NOMO-1 treated with dmso at 0.1 percent for 144 hours (cell line): ENCODE measurements at regions not wholly inside any gene's neighbourhood (a gene's known extent, or its start where the extent isn't known, plus 50 kb on each side); places are given as distances from the start of the nearest gene placed in this dataset.
"Not testable (repeated sequence)": the region's sequence is repeated elsewhere in the genome, so short reads cannot be mapped to it uniquely, and the experiment has no call there.

Source experiments
- DNase-seq: peaks from one replicate; lab custom pipeline; 2025; ENCODE audit not compliant: unreplicated experiment; lab: John Stamatoyannopoulos, UW

DNA sequence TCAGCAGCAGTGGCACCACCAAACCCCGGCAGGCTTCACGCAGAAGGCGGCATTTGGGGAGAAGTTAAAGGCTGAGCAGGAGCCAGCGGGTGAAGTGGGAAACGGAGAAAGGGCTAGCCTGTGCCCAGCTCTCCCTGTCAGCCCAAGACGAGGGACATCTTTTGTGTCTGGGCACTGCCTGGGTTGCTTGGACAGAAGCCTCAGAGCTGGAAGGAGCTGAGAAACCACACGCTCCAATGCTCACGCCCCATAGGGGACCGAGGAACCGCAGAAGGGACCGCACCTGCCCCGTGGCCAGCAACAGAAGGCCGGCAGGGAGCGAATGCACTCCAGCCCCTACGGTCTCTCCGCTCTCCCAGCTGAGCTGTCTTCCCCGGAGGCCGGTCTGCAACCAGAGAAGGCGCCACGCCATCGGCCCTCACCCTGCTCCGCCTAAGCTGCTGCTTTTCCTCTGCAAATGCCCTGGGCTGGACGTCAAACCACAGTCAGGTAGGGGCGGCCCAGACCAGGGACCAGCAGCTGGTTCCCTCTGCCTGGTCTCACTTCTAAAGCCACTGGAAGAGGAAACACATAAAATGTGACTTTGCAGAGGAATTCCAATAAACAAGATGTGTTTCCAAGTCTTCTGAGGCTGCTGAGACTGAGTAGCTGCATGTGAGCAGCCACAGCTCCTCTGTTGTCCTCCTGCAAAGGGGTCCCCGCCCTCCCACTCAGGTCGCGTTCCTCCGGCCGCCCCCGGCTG is 182.4 kb upstream of the ZNF469 start:
- DNase-seq = not testable (repeated sequence)

DNA sequence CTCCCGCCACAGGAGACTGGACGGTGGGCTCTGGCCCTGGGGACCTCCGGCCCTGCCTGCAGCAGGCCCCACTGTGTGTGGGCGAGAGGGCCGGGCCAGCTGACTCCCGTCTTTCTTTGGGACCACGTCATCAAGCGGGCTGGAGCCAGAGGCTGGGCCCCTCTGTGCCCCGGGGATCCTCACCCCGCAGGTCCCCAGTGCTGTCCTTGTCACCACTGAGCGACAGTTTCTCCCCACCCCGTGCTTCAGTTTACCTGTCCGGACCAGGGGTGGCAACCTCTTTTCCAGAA is 181.9 kb upstream of the ZNF469 start:
- DNase-seq = no peak

DNA sequence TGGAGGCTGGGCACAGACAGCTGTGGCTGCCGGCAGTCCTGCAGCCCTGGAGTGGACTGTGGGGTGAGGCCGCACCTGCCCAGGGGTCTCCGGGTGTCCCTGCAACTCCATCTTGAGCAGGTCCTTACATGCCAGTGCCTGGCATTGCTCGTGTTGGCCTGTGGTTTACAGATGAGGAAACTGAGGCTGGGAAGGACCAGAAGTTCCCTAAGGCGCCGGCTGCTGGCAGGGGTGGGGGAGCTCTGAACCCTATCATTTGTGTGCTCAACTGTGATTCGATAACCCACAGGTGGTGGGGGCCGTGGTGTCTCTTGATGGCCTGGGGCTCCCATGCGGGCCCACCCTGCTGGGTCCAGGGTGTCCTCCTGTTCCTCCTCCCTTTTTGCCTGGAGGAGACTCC is 181.1 kb upstream of the ZNF469 start:
- DNase-seq = not testable (repeated sequence)

DNA sequence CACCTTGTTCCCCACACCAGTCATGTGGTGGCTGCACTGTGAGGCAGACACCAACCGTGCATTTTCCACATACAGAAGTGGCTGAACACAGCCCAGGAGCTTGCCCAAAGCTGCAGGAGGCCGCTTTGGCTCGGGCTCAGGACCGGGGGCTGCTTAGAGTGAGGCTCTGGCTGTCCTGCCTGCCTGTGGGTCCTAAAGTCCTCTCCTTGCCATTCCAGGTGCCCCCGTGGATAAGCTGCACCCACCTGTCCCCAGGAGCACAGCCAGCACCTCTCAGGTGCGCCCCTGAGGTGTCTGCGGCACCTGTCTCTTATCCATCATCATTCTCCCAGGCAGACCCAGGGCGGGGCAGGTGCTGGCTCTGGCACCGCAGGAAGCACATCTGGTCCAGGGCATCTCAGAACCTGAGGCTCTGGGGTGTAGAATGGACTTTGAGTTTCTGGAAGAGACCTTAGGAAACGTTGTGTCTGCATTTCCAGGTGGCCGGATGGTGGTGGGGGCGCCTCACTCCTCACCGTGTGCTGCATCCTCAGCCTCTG is 180.5 kb upstream of the ZNF469 start:
- no peak for DNase-seq

DNA sequence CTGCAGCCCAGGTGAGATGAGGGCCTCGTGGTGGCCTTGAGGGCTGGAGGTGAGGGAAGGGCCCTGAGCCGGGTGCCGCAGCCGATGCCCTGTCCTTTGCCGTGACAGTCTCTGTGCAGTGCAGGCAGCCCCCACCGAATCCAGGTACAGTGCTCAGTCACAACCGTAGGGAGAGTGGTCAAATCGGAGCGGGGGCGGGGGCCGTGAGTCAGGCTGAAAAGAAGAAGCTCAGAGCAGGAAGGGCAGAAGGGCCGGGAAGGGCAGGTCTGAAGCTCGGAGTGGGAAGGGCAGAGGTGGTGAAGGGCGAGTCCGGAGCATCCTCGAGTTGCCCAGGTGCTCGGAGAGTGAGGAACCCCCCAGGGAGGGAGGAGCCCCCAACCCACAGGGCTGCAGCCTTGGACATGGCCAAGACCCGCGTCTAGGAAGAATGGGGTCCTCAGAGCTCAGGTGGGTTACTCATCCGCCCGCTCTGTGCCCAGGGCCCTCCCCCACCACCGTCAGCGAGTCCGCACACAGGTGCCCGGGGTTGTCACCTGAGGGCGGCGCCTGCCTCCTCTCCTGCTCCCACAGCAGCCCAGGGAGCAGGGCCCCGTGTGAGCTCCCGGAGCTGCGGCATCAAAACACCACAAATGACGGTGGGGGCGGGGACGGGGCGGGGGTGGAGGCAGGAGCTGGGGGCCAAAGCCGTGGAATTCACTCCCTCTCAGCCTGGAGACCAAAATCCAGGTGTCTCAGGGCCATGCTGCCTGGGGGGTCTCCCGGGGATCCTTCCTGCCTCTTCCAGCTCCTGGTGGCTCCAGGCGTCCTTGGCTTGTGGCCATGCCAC is 179.7 kb upstream of the ZNF469 start:
- not testable (repeated sequence) for DNase-seq

DNA sequence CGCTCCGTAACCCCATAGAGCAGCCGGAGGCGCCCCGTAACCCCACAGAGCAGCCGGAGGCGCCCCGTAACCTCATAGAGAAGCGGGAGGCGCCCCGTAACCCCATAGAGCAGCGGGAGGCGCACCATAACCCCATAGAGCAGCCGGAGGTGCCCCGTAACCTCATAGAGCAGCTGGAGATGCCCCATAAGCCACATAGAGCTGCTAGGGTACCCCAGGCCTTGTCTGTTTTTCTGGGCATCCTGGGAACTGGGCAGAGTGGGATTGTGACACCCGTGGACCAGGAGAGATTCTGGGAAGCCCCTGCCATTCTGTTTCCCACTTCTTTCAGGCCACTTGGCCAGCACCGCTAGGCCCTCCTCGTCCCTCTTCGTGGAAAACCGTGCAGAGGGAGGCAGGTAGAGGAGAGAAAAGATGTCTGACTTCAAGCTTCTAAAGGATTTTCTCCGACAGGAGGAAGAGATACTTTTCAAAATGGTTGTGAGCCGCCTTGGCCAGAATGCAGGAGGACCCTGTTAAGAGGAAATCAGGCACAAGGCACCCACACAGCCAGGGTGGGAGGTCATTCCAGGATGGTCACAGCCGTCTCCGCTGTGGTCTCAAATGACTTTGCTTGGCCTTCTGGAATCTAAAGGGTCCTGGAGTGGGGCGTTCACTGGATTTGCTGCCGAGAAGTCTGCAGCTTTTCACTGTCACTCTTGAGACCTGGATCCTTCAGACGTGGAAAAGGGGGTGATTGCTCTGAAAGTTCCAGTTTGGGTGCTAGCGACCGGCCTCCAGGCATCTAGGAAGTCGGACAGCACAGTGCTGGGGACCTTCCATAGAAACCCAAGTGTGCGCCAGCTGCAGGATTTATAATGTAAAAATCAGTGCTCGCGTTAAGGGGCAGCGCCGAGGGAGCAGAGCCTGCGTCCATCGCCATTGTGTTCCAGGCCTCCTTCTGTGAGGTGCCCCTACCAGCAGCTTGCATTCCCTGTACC is 178.3 kb upstream of the ZNF469 start:
- not testable (repeated sequence) for DNase-seq

DNA sequence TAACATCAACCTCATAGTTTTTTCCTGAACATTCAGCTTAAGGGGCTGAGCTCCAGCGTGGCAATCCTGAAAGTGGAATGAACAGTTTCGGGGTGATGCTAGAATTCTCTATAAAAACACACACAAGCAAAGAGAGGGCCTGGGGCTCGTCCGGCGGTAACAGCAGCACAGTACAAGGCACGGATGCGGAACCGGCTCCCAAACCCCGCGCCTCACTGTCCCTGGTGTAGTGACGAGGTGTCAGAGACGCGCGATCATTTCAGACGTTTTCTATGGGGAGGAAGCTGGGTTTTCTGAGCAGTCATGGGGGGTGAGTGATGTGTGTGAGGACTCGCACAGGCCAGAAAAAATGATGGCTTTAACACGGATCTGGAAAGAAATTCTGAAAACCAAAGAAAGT is 177.3 kb upstream of the ZNF469 start:
- DNase-seq = not testable (repeated sequence)

DNA sequence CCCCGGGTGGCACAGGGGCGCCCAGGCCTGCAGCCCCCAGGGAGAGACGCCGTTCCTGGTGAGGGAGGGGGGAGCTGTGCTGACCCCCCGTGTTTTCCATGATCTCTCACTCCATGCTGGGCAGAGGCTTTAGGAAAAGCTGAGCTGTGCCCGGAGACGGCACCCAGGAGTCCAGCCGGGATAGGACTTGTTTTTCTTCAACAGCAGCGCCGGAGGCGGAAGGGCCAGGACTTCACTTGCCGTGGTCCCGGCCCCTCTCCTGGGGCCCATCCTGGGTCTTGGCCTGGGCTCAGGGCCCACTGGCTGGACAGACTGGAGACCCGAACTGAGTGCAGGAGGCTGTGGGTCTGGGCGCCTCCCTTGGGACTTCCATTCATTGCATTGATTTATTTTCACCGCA is 176.8 kb upstream of the ZNF469 start:
- DNase-seq = not testable (repeated sequence)

DNA sequence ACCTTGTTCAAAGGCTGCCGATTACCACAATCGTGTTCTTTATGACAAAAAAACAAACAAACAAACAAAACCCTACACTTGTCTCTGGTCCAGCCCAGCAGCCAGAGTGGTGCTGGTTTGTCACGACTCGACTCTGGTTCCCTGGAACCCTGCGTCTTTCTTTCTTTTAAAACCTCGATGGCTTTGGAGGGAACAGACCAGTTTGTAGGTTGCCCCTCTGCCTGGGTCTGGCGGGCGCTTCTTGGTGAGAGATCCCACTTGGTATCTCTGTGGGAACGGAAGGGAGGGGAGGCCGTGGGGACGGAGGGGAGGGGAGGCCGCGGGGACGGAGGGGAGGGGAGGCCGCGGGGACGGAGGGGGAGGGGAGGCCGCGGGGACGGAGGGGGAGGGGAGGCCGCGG is 176.2 kb upstream of the ZNF469 start:
- not testable (repeated sequence) for DNase-seq

DNA sequence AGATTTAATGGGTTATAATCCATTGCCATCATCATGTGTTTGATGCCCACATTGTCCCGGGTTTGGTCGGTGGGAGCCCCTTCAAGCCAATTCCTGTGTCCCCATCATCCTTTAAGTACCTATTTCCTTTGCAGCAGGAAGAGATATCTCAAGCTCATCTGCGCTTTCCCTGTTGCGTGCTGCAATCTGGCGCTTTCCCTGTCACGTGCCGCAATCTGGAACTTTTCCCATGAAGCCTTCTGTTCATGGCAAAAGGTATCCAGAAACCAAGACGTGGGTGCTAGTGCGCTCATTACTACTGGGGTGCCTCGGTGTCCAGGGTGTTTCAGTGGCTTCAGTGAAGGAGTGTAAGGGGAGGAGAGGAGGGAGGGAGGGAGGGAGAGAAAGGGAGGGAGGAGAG is 174.6 kb upstream of the ZNF469 start:
- DNase-seq = no peak

DNA sequence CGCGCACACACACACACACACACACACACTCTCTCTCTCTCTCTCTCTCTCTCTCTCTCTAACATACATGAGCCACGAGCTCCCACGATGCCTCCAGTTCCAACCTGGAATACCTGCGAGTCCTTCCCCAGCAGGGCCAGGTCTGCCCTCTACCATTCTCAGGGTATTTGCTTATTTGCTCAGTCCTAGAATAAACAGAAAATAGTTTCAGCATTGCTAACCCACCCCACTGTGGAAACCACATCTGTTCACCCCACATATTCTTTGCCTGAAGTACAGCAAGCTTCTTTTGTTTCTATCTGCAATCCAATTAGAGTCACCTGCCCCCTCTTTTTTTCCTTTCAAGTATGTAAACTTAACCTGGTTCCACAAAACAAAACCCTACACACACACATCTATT is 174.0 kb upstream of the ZNF469 start:
- DNase-seq = not testable (repeated sequence)

DNA sequence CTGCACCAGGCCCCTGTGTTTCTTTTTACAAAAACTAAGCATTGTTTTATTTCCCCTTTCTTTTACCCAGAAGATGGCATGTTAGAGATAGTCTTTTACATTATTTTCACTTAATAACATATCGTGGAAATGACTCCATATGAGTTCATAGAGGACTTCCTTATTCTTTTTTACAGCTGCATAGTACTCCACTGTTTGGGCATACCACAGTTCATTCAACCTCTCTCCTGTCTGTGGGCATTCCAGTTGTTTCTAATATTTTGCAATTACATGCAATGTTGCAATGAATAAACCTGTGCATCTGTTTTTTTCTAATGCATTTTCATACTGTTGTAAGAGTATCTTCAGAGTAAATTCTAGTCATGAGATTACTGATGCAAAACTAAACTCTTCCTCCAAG is 173.2 kb upstream of the ZNF469 start:
- DNase-seq = not testable (repeated sequence)

DNA sequence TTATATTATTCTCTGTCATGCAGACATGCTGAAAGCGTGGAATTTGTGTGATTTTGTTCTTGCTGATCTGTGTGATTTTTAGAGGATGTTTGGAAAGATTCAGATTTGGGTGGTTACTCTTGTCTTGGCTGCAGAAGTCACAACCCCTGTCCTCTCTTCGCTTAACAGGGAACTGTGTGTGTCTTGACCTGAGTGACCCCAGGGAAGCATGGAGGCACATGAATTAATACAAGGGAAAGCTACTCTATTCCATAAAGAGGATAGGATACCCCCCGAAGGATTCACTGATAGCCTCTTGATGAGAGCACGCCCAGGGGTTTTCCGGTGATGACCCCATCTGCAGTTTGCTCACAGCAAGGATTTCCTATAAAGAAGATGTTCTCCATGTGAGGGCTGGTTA is 168.8 kb upstream of the ZNF469 start:
- DNase-seq = not testable (repeated sequence)

DNA sequence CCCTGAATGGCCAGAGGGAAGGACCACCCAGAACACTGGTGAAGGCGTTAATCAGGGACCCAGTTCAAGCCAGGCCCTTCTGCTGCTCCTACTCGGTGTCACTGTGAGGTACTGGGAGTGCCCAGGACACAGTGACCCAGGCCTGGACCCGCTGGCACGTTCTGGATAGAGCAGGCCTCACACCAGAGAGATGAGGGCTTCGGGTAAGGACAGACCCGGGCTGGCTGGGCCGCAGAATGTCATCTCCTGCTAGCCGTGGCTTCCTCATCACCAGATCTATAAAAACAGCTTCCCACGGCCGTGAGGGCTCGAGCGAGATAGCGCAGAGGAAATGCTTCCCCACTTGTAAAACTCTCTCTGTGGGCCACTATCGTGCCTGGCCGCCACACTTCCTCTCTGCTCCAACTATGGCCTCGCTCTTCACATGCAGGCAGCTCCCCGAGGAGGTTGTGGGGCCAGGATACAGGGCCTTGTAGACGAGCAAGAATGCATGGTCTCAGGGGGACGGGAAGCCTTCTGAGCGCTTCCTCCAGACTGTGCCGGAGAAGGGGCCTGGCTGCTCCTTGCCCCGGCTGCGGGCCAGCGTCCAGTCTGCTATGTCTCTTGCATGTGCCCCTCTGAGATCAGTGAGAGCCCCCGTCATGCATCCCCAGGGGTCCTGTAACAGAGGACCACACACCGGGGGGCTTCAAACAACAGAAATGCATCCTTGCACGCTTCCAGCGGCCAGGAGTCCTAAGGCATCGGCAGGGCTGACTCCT is 161.6 kb upstream of the ZNF469 start:
- DNase-seq = not testable (repeated sequence)

DNA sequence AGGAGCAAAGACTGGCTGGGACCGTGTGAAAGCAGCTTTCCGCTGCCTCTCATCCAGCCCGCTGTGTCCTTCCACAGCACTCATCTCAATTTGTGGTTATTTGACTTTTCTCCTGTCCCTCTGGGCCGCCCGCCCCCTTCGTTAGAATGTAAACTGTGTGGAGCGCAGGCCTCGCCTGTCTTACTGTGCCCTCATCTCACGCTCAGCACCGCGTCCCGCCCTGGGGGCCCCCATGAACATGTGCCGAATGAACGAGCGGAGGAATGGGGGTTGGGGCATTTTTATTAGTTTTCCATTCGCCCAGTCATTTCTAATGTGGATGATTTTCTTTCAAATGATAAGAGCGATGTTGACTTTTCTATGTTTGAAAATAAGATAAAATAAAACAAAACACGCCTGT is 159.1 kb upstream of the ZNF469 start:
- not testable (repeated sequence) for DNase-seq

DNA sequence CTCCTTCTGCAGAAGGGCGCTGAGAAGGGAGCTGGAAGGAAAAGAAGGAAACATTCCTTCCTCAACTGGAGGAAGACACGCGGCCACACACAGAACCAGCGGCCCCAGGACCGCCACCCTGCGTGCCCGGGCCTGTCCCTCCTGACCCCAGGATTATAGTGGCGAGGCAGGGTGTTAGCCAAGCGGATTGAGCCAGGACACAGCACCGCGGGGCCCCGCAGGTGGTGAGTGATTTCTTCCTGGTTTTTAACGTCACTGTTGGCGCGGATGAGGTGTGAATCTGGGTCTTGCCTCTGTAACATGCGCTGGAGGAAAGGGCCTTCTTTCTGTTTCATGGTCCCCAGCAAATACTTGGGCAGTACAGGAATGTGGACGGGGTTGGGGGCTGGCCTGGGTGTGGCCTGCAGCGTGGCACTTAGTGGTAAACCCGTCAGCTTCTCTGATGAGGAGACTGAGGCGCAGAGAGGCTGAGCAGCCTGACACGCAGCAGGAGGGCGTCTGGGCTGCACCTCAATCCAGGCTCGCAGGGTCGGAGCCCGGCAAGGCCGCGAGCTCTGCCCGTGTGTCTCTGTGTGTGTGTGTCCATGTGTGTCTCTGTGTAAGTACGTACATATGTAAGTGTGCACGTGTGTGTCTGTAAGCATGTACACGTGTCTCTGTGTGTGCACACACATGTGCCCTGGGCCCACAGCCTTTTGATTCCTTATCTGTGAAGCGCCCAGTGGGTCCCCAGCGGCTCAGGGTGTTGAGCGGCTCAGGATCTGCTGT is 158.4 kb upstream of the ZNF469 start:
- not testable (repeated sequence) for DNase-seq

DNA sequence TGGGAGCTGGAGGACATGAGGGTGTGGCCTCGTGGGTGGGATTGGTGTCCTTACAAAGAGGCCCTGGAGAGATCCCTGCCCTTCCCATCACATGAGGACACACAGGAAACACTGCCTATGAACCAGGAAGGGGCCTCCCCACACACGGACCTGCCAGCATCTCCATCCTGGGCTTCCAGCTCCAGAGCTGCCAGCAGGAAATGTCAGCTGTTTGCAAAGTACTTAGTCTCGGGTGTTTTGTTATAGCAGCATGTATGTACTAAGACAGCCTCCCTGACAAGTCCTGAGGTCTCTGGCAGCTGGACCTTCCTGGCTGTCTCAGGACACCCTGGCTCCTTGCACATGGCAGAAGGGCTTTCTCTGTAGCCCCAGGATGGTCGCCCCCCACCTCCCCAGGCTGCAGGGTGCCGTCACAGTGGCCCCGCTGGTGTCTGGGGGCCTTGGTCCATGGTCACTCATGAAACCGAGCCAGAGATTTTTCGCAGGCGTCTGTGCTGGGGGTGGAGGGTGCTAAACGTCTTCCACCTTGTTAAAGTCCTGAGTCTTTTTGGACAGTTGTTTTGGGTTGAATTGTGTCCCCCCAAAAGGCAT is 157.0 kb upstream of the ZNF469 start:
- not testable (repeated sequence) for DNase-seq

DNA sequence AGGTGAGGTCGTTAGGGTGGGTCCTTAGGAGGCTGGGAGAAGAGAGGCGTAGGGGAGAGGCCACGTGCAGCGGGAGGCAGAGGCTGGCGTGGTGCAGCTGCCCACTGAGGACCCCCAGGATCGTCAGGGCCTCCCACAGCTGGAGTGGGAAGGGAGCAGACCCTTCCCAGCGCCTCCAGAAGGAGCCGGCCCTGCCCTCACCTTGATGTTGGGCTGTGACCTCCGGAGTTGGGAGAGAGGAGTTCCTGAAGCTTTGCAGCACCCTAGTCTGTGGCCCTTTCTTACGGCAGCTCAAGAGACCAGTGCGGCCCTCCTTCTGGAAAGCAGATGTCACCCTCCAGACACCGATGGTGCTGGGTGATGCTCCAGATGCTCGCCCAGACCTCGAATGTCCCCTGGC is 156.5 kb upstream of the ZNF469 start:
- not testable (repeated sequence) for DNase-seq
